GM21360 (cell line): ENCODE measurements at regions not wholly inside any gene's neighbourhood (a gene's known extent, or its start where the extent isn't known, plus 50 kb on each side); places are given as distances from the start of the nearest gene placed in this dataset.

Experiments
- ATAC-seq: cut with Tn5 transposase; IDR thresholded peaks from one replicate; pipeline ENCODE4 v1.9.1; 2021; ENCODE audit warnings: mild to moderate bottlenecking, moderate library complexity; ENCODE audit not compliant: unreplicated experiment

- no peak for ATAC-seq
Measured at GRCh38 chr11:91960770-91961169, 263.8 kb upstream of the FAT3 start.

DNA sequence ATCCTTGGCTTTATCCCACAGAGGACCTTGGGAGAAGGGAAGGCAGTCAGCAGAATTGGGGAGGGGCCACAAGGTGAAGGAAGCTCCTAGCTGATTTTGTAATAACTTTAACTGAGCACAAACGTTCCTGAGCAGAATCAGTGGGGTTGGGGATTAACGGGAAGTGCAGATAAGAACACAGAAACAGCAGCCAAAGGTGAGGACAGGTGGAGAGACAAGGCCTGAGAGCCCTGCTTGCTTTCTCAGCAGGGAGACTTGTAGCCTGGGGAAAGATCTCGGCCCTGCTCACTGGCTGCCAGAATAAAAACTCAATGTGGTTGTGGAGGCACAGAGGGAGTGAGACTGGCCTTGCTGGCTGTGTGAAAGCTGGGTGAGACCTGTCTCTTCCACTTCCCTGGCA, 265.2 kb upstream of the FAT3 start:
- no peak for ATAC-seq

GRCh38 chr11:91956711-91957110, 267.9 kb upstream of the FAT3 start:
- ATAC-seq: no peak

DNA sequence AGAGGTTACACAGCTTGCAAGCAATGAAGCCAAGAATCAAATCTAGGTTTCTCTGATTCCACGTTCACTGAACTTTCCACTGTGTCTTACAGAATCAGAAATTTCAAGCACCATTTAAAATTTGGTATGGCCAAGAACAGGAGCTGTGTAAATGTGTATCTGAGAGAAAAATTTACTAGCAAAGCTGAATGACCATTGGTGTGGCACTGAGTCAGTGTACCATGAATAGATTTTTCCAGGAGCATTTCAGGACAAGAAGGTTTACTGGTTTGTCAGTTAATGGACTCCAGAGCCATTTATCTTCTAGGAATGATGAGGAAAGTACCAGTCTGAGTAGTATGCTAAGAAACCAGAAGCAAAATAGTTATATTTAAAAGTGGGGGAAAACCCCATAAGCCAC, 269.4 kb upstream of the FAT3 start:
- ATAC-seq: no peak

DNA sequence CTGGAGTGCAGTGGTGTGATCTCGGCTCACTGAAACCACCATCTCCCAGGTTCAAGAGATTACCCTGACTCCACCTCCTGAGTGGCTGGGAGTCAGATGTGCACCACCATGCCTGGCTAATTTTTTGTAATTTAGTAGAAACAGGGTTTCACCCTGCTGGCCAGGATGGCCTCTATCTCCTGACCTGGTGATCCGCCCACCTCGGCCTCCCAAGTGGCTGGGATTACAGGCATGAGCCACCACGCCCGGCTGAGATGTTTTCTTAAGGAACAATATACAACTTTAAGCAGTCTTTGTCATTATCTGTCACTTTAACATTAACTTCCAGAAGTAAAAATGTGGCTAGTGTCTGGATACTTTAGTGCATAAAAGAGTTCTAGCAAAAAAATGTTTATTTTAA, 272.6 kb upstream of the FAT3 start:
- no peak for ATAC-seq

DNA sequence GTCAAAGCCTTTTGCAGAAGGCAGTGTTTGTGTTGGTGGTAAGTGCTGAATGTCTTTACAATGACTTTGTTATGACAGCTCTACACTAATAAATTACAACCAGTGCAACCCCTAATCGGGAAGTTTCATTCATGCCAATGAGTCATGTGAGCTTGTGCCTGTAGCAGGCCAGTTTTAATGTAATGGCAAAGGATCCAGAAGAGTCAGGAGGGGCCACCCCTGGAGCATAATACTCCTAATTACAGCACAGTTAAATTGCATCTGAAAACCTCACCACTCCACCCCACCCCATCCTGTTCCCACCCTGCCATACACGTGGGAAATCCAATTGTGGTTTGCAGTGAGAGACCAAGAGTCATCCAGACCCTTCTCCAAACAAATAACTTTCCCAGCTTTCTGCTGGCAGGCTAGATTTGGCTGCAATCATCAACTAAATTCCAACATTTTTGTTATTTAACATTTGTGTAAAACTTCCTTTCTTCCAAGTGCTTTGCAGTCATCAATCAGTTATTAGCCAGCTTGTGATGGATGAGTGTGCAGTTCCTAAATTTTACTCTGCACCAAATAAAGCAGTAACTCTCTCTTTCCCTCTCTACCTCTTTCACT, 277.3 kb upstream of the FAT3 start:
- no peak for ATAC-seq

DNA sequence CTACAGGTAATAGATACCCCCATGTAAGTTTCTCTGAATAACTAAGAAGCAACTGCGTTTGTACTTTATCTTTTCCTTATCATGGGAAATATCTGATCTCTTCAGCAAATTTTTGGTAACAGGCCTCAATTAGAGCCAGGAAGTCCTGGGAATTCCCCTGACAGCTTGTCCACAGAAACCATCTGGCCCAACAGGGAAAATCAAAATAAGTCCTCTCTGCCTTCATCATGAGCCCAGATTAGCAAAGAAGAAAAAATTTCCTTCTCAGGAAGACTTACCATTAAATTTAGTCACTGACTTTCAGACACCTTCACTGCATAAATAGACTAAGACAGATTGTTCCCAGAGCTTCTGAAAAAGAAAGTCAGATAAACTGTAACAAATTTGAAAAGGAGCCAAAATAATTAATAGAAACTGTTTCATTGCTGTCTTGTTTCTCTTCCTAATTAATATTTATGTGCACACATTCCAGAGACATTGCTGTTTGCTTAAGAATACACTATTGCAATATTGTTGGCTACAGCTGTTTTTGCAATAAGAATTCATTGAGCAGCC, 278.1 kb upstream of the FAT3 start:
- no peak for ATAC-seq

- no peak for ATAC-seq
Measured at GRCh38 chr11:91935120-91935519, 289.5 kb upstream of the FAT3 start.

GRCh38 chr11:91932151-91932821, 292.3 kb upstream of the FAT3 start:
- ATAC-seq: no peak

DNA sequence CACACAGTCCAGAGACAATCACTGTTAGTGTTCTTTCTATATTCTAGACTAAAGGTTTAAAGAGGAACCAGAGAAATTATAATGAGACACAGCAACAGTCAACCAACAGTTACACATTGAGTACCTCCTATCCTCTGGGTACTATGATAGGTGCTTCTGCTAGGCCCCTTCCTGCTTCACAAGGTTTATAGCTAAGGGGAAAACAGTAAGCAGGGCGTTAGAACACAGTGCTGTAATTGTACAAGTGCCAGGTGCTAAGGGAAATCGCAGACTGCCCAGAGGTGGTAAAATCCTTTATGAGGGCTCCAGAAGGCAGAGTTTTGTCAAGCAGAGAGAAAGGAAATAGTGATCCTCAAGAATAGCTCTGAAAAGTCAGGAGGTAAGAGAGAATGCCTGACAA, 297.2 kb upstream of the FAT3 start:
- no peak for ATAC-seq

DNA sequence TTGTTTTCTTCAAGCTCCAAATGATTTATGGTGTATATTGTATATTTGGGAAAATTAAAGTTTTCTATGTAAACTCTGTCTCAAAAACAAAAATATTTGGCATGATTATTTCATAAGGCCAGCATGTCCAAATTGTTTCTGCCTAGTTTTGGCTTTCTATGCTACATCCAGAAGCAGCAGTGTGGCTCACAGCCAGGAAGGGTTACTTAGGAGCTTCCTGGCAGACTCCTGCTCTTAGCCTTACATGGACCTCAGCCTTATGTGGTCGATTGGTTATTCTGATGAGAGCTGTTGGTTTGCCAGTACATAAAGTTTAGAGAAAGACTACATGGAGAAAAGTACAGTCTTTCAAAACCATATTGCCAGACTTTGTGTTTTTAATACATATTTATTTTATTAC, 297.7 kb upstream of the FAT3 start:
- no peak for ATAC-seq

DNA sequence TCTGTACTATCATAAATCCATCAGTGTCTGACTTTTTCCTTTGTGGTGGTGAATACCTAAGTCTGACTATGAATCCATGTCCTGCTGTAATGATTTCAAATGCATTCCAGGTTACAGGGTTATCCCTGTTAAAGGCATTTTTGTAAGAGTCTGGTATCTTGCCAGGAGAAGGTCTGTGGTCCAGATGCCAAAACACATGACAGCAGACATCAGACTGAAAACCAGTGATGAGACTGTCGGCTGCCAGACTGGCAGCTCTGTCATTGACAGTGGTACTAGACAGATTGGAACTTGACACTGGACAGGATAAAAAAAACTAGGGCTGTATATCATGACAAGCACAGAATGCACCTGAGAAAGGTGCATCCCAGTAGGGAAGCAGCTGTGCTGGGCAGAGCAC, 301.8 kb upstream of the FAT3 start:
- ATAC-seq: no peak

DNA sequence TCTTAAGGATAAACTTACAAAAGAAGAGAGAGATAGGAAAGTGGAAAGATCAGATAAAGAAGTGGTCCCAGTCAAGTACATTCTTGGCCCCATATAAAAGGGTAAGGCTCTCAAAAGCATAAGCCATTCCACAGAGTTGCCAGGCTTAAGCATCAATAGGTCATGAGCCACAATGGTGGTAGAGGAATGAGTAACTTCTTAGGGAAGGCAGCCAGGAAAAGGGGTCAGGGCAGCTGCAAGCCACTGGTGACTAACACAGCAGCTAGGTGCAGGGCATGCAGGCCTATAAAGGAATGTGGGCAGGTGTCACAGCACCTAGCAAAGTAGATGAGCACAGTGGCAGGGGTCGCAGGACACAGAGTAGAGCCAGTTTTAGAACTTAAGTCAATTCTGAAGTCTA, 302.6 kb upstream of the FAT3 start:
- no peak for ATAC-seq

- no peak for ATAC-seq
Measured at GRCh38 chr11:91913407-91913806, 311.2 kb upstream of the FAT3 start.

- no peak for ATAC-seq
Measured at GRCh38 chr11:91912322-91912721, 312.3 kb upstream of the FAT3 start.

- no peak for ATAC-seq
Measured at GRCh38 chr11:91906871-91907624, 317.6 kb upstream of the FAT3 start.

- ATAC-seq: no peak
Measured at GRCh38 chr11:91904792-91905785, 319.5 kb upstream of the FAT3 start.

DNA sequence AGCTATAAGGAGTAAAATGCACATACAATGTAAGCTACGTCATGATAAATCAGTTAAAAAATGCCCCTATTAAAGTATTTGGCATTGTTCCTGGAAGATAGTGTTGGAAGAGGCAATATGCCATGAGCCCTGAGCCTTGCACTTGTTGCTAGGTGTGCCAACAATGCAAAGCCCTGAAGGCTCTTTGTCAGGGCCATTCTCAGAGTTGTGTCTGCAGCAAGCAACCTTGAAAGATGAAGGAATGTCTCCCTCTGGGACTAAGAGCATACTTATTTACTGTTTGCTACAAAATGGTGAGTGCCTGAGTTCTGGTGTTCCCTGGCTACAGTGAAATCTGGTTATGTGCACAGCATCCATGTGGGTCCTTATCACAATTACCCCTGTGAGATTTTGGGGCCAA, 322.3 kb upstream of the FAT3 start:
- ATAC-seq: no peak

- no peak for ATAC-seq
Measured at GRCh38 chr11:91880660-91881059, 344.0 kb upstream of the FAT3 start.

- ATAC-seq: no peak
Measured at GRCh38 chr11:91876746-91877145, 347.9 kb upstream of the FAT3 start.

- ATAC-seq: no peak
Measured at GRCh38 chr11:91872243-91872642, 352.4 kb upstream of the FAT3 start.
